GM23248 (cell line): ENCODE measurements at regions not wholly inside any gene's neighbourhood (a gene's known extent, or its start where the extent isn't known, plus 50 kb on each side); places are given as distances from the start of the nearest gene placed in this dataset.

Source experiments
- DNase-seq: peaks from one replicate; pipeline ENCODE4 v3.0.0-alpha.2; 2015
- H2AFZ ChIP-seq: fragments of 200-600 bp; sonication (generic); 2 replicates; pipeline ENCODE4 v1.6.1; 2016; ENCODE audit warnings: antibody characterized with exemption
- H3F3A ChIP-seq: fragments of 200-600 bp; sonication (generic); 2 replicates; pipeline ENCODE4 v1.6.1; 2016; ENCODE audit warnings: mild to moderate bottlenecking, antibody characterized with exemption, mixed run types; ENCODE audit not compliant: insufficient read depth
- H3K27ac ChIP-seq: fragments of 200-600 bp; sonication (generic); 2 replicates; pipeline ENCODE4 v1.5.1; 2016; ENCODE audit warnings: mild to moderate bottlenecking
- H3K27me3 ChIP-seq: fragments of 200-600 bp; sonication (generic); replicated peaks from 2 replicates; pipeline ENCODE4 v1.6.1; 2016; ENCODE audit warnings: mild to moderate bottlenecking; ENCODE audit not compliant: insufficient read depth
- H3K36me3 ChIP-seq: fragments of 200-600 bp; sonication (generic); 2 replicates; pipeline ENCODE4 v1.6.1; 2016; ENCODE audit warnings: low read depth, mild to moderate bottlenecking
- H3K4me1 ChIP-seq: fragments of 200-600 bp; sonication (generic); 2 replicates; pipeline ENCODE4 v1.6.1; 2016; ENCODE audit warnings: mild to moderate bottlenecking; ENCODE audit not compliant: insufficient read depth
- H3K4me2 ChIP-seq: fragments of 200-600 bp; sonication (generic); one replicate; pipeline ENCODE4 v1.6.1; 2016; ENCODE audit warnings: mild to moderate bottlenecking; ENCODE audit not compliant: unreplicated experiment
- H3K4me3 ChIP-seq: fragments of 200-600 bp; sonication (generic); 2 replicates; pipeline ENCODE4 v1.5.1; 2016; ENCODE audit warnings: mild to moderate bottlenecking
- H3K79me2 ChIP-seq: fragments of 200-600 bp; sonication (generic); 2 replicates; pipeline ENCODE4 v1.6.1; 2016; ENCODE audit warnings: mild to moderate bottlenecking; ENCODE audit not compliant: insufficient read depth
- H3K9ac ChIP-seq: fragments of 200-600 bp; sonication (generic); 2 replicates; pipeline ENCODE4 v1.6.1; 2016; ENCODE audit warnings: mild to moderate bottlenecking
- H3K9me2 ChIP-seq: fragments of 200-600 bp; sonication (generic); 2 replicates; pipeline ENCODE4 v1.6.1; 2016; ENCODE audit warnings: mixed run types, mild to moderate bottlenecking, moderate library complexity; ENCODE audit not compliant: insufficient read depth
- H3K9me3 ChIP-seq: fragments of 200-600 bp; sonication (generic); one replicate; pipeline ENCODE4 v1.6.1; 2017; ENCODE audit warnings: low read depth
- H4K20me1 ChIP-seq: fragments of 200-600 bp; sonication (generic); 2 replicates; pipeline ENCODE4 v1.6.0; 2016; ENCODE audit not compliant: insufficient read depth
- EZH2 ChIP-seq: fragments of 200-600 bp; sonication (generic); IDR thresholded peaks from 2 replicates; pipeline ENCODE4 v1.6.1; 2018; ENCODE audit warnings: antibody characterized with exemption, mild to moderate bottlenecking; ENCODE audit not compliant: insufficient read depth, poor library complexity, severe bottlenecking
- EZH2phosphoT487 ChIP-seq: fragments of 200-600 bp; sonication (generic); IDR thresholded peaks from 2 replicates; pipeline ENCODE4 v1.6.1; 2018; ENCODE audit warnings: antibody characterized with exemption, moderate library complexity, mild to moderate bottlenecking, low read depth; ENCODE audit not compliant: insufficient read depth
- WGBS, 2 experiments: methylation state at CpG; one replicate each; pipeline ENCODE4 v1.1.6; 2015 to 2017; ENCODE audit warnings: low lambda C conversion rate in 2 of 2, low coverage in 1 of 2; ENCODE audit errors: missing lambda C conversion rate in 2 of 2; 5-methylcytosine and 5-hydroxymethylcytosine counted together
- in situ Hi-C: fragments of 300-500 bp; cut with MboI; formaldehyde crosslinking; loops from 2 replicates; pipeline ENCODE4 v1.15.0; 2020

GRCh38 chr7:106484562-106484961 lies 176.4 kb downstream of the CCDC71L start:
- no peaks in the 10 kb centered on the region for H3K36me3 ChIP-seq
- H3K4me2 ChIP-seq: peak overlapping the region; percentile 41
- TF ChIP-seq EZH2phosphoT487 (no peak), EZH2 (no peak)
- H3K27ac ChIP-seq: peak overlapping the region; percentile 71
- no peaks in the 10 kb centered on the region for H3K79me2 ChIP-seq
- in situ Hi-C loops: no loop called here
- WGBS, 2 experiments: 0 to 6% methylated on average over 1 of the region's 1 CpG
- no peaks in the 10 kb centered on the region for H4K20me1 ChIP-seq
- H3K9ac ChIP-seq: peak overlapping the region; percentile 37; the same call in 1 of the 2 replicates
- peak; percentile 58 for DNase-seq
- H3K4me3 ChIP-seq: peak overlapping the region; percentile 25; the same call in 1 of the 2 replicates
- H2AFZ ChIP-seq: no peak overlapping the region
- H3F3A ChIP-seq: peaks cover 41% of the 10 kb centered on the region
- no peaks in the 10 kb centered on the region for H3K27me3 ChIP-seq
- peaks cover 43% of the 10 kb centered on the region for H3K4me1 ChIP-seq
- no peaks in the 10 kb centered on the region for H3K9me3 ChIP-seq
- no peaks in the 10 kb centered on the region for H3K9me2 ChIP-seq

GRCh38 chr7:106482091-106482490 lies 178.9 kb downstream of the CCDC71L start:
- TF ChIP-seq EZH2phosphoT487: no peak
- TF ChIP-seq EZH2: no peak
- H4K20me1 ChIP-seq: no peaks in the 10 kb centered on the region
- no peaks in the 10 kb centered on the region for H3K27me3 ChIP-seq
- H3K4me3 ChIP-seq: no peak overlapping the region
- H3K4me2 ChIP-seq: no peak overlapping the region
- peaks cover 37% of the 10 kb centered on the region for H3F3A ChIP-seq
- in situ Hi-C loops: no loop called here
- DNase-seq: no peak
- H2AFZ ChIP-seq: no peak overlapping the region
- H3K27ac ChIP-seq: no peak overlapping the region
- H3K36me3 ChIP-seq: no peaks in the 10 kb centered on the region
- H3K9ac ChIP-seq: no peak overlapping the region
- H3K9me2 ChIP-seq: no peaks in the 10 kb centered on the region
- H3K4me1 ChIP-seq: peaks cover 38% of the 10 kb centered on the region
- WGBS, 2 experiments: 97% methylated on average over 4 of the region's 4 CpGs
- H3K79me2 ChIP-seq: no peaks in the 10 kb centered on the region
- H3K9me3 ChIP-seq: no peaks in the 10 kb centered on the region

GRCh38 chr7:106480616-106481031 lies 180.3 kb downstream of the CCDC71L start:
- Histone ChIP-seq H4K20me1 (no peaks in the 10 kb centered on the region), H3K27ac (no peak overlapping the region), H3K79me2 (no peaks in the 10 kb centered on the region), H3K4me1 (peaks cover 23% of the 10 kb centered on the region), H3F3A (peaks cover 23% of the 10 kb centered on the region), H3K9me3 (no peaks in the 10 kb centered on the region), H3K27me3 (no peaks in the 10 kb centered on the region), H3K9ac (no peak overlapping the region), H3K4me2 (no peak overlapping the region), H3K36me3 (no peaks in the 10 kb centered on the region), H2AFZ (no peak overlapping the region; the same call in 1 of the 2 replicates), H3K4me3 (no peak overlapping the region), H3K9me2 (no peaks in the 10 kb centered on the region)
- WGBS, 2 experiments: 79 to 85% methylated on average over 3 of the region's 3 CpGs
- no peak for DNase-seq
- TF ChIP-seq EZH2phosphoT487: no peak
- no peak for TF ChIP-seq EZH2
- in situ Hi-C loops: no loop called here

- in situ Hi-C loops: no loop called here
- Histone ChIP-seq H3K36me3 (no peaks in the 10 kb centered on the region), H3K27ac (no peak overlapping the region), H3K9ac (no peak overlapping the region), H3K9me3 (no peaks in the 10 kb centered on the region), H3K4me1 (peaks cover 18% of the 10 kb centered on the region), H3F3A (peaks cover 18% of the 10 kb centered on the region), H2AFZ (no peak overlapping the region; the same call in 1 of the 2 replicates), H3K79me2 (no peaks in the 10 kb centered on the region), H3K4me2 (no peak overlapping the region), H3K27me3 (no peaks in the 10 kb centered on the region), H3K9me2 (no peaks in the 10 kb centered on the region), H4K20me1 (no peaks in the 10 kb centered on the region), H3K4me3 (no peak overlapping the region)
- no peak for DNase-seq
- TF ChIP-seq EZH2phosphoT487 (no peak), EZH2 (no peak)
- WGBS, 2 experiments: 89% methylated on average over 1 of the region's 1 CpG
Observed at GRCh38 chr7:106480161-106480579, 180.8 kb downstream of the CCDC71L start.

- in situ Hi-C loops: no loop called here
- no peak for TF ChIP-seq EZH2
- TF ChIP-seq EZH2phosphoT487: no peak
- Histone ChIP-seq H3K4me2 (no peak overlapping the region), H3K36me3 (no peaks in the 10 kb centered on the region), H3K27ac (no peak overlapping the region), H3K9ac (no peak overlapping the region), H3K27me3 (no peaks in the 10 kb centered on the region), H3K4me3 (no peak overlapping the region), H2AFZ (no peak overlapping the region), H3K9me3 (no peaks in the 10 kb centered on the region), H3F3A (no peaks in the 10 kb centered on the region), H3K4me1 (no peaks in the 10 kb centered on the region), H4K20me1 (no peaks in the 10 kb centered on the region), H3K9me2 (no peaks in the 10 kb centered on the region), H3K79me2 (no peaks in the 10 kb centered on the region)
- no peak for DNase-seq
- 76 to 82% methylated on average over 2 of the region's 2 CpGs for WGBS, 2 experiments
Observed at GRCh38 chr7:106476751-106477150, 184.2 kb downstream of the CCDC71L start.
